ENCODE measurements at regions not wholly inside any gene's neighbourhood (a gene's known extent, or its start where the extent isn't known, plus 50 kb on each side); places are given as distances from the start of the nearest gene placed in this dataset.

- TF ChIP-seq CTCF (IDR thresholded peaks at IDR 0.05) (no peak), POLR2A (IDR thresholded peaks at IDR 0.05) (no peak)
These were observed 2277.1 kb downstream of the TP53TG3F start for GRCh38 chr16:35736546-35736945.

Data from adrenal gland (tissue), 5 donors.